GM12878 (cell line): ENCODE measurements at regions not wholly inside any gene's neighbourhood (a gene's known extent, or its start where the extent isn't known, plus 50 kb on each side); places are given as distances from the start of the nearest gene placed in this dataset.

Experiments
- ATAC-seq: fragments of 200-7000 bp; cut with Tn5 transposase; 3 replicates; pipeline ENCODE4 v1.9.1; 2020; ENCODE audit warnings: mild to moderate bottlenecking, moderate library complexity
- BruUV-seq: library from RNA; stranded (reverse); fragments of 400-500 nt; replicated peaks from 2 replicates; lab custom pipeline; 2021; lab: Mats Ljungman, UMichigan
- CTCF ChIA-PET: fragments of 300-600 bp; sonication (Branson Sonifier 250); formaldehyde crosslinking; extraction: SDS; loops from one replicate; lab custom pipeline; 2021; ENCODE audit warnings: inconsistent platforms; lab: Yijun Ruan, JAX
- POLR2A ChIA-PET: fragments of 350-600 bp; formaldehyde crosslinking; extraction: SDS; loops from one replicate; lab custom pipeline; 2021; ENCODE audit warnings: inconsistent platforms; lab: Charles Lee
- RAD21 ChIA-PET: fragments of 300-600 bp; sonication (Branson Sonifier 250); formaldehyde crosslinking; loops from one replicate; lab custom pipeline; 2023; ENCODE audit warnings: antibody characterized with exemption; ENCODE audit not compliant: unreplicated experiment; lab: Charles Lee
- SMC1A ChIA-PET: fragments of 300-600 bp; sonication (Branson Sonifier 250); formaldehyde crosslinking; loops from one replicate; lab custom pipeline; 2023; ENCODE audit not compliant: unreplicated experiment, uncharacterized antibody; lab: Charles Lee
- DNase-seq: peaks from one replicate; pipeline ENCODE4 v3.0.0-alpha.2; 2011; ENCODE audit warnings: low read depth, low spot score
- FAIRE-seq: peaks from 3 replicates; lab custom pipeline; 2011; peaks lifted over from hg19 to GRCh38; lab: Jason Lieb, UNC
- H2AFZ ChIP-seq: 2 replicates; pipeline ENCODE4 v1.6.0; 2011; ENCODE audit warnings: low read depth, low read length, control low read depth; ENCODE audit not compliant: control insufficient read depth
- H3K27ac ChIP-seq: 2 replicates; pipeline ENCODE4 v1.5.1; 2011; ENCODE audit warnings: control low read depth; ENCODE audit not compliant: control insufficient read depth, insufficient read depth
- H3K27me3 ChIP-seq, 2 experiments: replicated peaks in 1 of 2; 2 replicates each; pipeline versions ENCODE4 v1.6.0 to v1.6.1; 2011; ENCODE audit warnings: low read length in 1 of 2; ENCODE audit not compliant: control insufficient read depth in 2 of 2, insufficient read depth in 2 of 2
- H3K36me3 ChIP-seq, 2 experiments: 2 replicates each; pipeline ENCODE4 v1.5.1; 2011; ENCODE audit warnings: low read length in 1 of 2; ENCODE audit not compliant: control insufficient read depth in 2 of 2, insufficient read depth in 2 of 2
- H3K4me1 ChIP-seq: 2 replicates; pipeline ENCODE4 v1.6.1; 2011; ENCODE audit warnings: mild to moderate bottlenecking, low read length, moderate library complexity, mixed read lengths; ENCODE audit not compliant: control insufficient read depth, insufficient read depth
- H3K4me2 ChIP-seq: 2 replicates; pipeline ENCODE4 v1.6.0; 2011; ENCODE audit warnings: control low read depth; ENCODE audit not compliant: control insufficient read depth, insufficient read depth
- H3K4me3 ChIP-seq: fragments of 200-600 bp; sonication (generic); 2 replicates; pipeline ENCODE4 v1.5.1; 2016
- H3K79me2 ChIP-seq: 2 replicates; pipeline ENCODE4 v1.6.0; 2011; ENCODE audit warnings: low read length; ENCODE audit not compliant: control insufficient read depth, insufficient read depth
- H3K9ac ChIP-seq: 2 replicates; pipeline ENCODE4 v1.8.0; 2011; ENCODE audit warnings: low read length, control low read depth, mixed read lengths; ENCODE audit not compliant: control insufficient read depth, insufficient read depth
- H3K9me3 ChIP-seq: replicated peaks from 3 replicates; pipeline ENCODE4 v1.5.1; 2011; ENCODE audit warnings: mild to moderate bottlenecking, low read length; ENCODE audit not compliant: control insufficient read depth, insufficient read depth
- H4K20me1 ChIP-seq: 2 replicates; pipeline ENCODE4 v1.6.0; 2011; ENCODE audit not compliant: control insufficient read depth, insufficient read depth
- ASH2L ChIP-seq: fragments of 300-600, 200-600 bp; sonication (generic); IDR thresholded peaks from 2 replicates; pipeline ENCODE4 v1.6.1; 2017; ENCODE audit warnings: low read depth, mild to moderate bottlenecking, borderline replicate concordance
- ATF2 ChIP-seq: IDR thresholded peaks from 2 replicates; pipeline ENCODE4 v1.6.1; 2012; ENCODE audit warnings: low read length, inconsistent platforms
- CBFB ChIP-seq: IDR thresholded peaks from 2 replicates; pipeline ENCODE4 v1.6.1; 2016; ENCODE audit warnings: antibody characterized with exemption, low read depth
- CHD2 ChIP-seq: IDR thresholded peaks from 2 replicates; pipeline ENCODE4 v1.6.1; 2011; ENCODE audit warnings: low read depth, low read length, improper control_type of control experiment, borderline replicate concordance
- FOS ChIP-seq: IDR thresholded peaks from 3 replicates; pipeline ENCODE4 v1.6.1; 2011; ENCODE audit warnings: borderline replicate concordance; ENCODE audit not compliant: insufficient read length; ENCODE audit errors: extremely low read depth
- FOXM1 ChIP-seq: IDR thresholded peaks from 2 replicates; pipeline ENCODE4 v1.6.1; 2012; ENCODE audit warnings: low read depth, mild to moderate bottlenecking, inconsistent platforms, low read length, moderate library complexity
- IKZF2 ChIP-seq, 2 experiments: fragments of 450-650 bp; IDR thresholded peaks; 2 replicates each; pipeline ENCODE4 v1.6.1; 2017; ENCODE audit warnings: mild to moderate bottlenecking in 2 of 2, moderate library complexity in 2 of 2
- KLF5 ChIP-seq: fragments of 450-650 bp; IDR thresholded peaks from 2 replicates; pipeline ENCODE4 v1.6.1; 2014; ENCODE audit warnings: mild to moderate bottlenecking; ENCODE audit not compliant: partially characterized antibody
- MTA2 ChIP-seq: fragments of 450-650 bp; IDR thresholded peaks from 2 replicates; pipeline ENCODE4 v1.6.1; 2016; ENCODE audit warnings: low read depth, mild to moderate bottlenecking, moderate library complexity
- NR2C1 ChIP-seq: fragments of 450-650 bp; IDR thresholded peaks from 2 replicates; pipeline ENCODE4 v1.6.1; 2017; ENCODE audit warnings: antibody characterized with exemption, mild to moderate bottlenecking, moderate library complexity
- PAX5 ChIP-seq: IDR thresholded peaks from 2 replicates; pipeline ENCODE4 v1.6.1; 2011; ENCODE audit warnings: low read depth, low read length, borderline replicate concordance
- POU2F2 ChIP-seq: IDR thresholded peaks from 3 replicates; pipeline ENCODE4 v1.6.1; 2011; ENCODE audit warnings: low read depth, mild to moderate bottlenecking, low read length, borderline replicate concordance
- RBBP5 ChIP-seq: fragments of 200-600 bp; sonication (generic); conservative IDR thresholded peaks from 2 replicates; pipeline ENCODE4 v1.6.1; 2016
- SIX5 ChIP-seq: IDR thresholded peaks from 2 replicates; pipeline ENCODE4 v1.6.1; 2011; ENCODE audit warnings: mild to moderate bottlenecking, low read depth, low read length, moderate library complexity; ENCODE audit not compliant: severe bottlenecking
- SMAD5 ChIP-seq: IDR thresholded peaks from 2 replicates; pipeline ENCODE4 v1.6.1; 2016; ENCODE audit warnings: antibody characterized with exemption, low read depth
- SMC3 ChIP-seq: IDR thresholded peaks from 2 replicates; pipeline ENCODE4 v1.6.1; 2011; ENCODE audit warnings: low read length, improper control_type of control experiment, borderline replicate concordance
- SREBF1 ChIP-seq: IDR thresholded peaks from 2 replicates; pipeline ENCODE4 v1.6.1; 2012; ENCODE audit warnings: mild to moderate bottlenecking, low read length
- WGBS: methylation state at CpG from one replicate; pipeline ENCODE4 v1.1.6; 2016; ENCODE audit warnings: low lambda C conversion rate; ENCODE audit not compliant: insufficient replicate concordance, insufficient coverage; ENCODE audit errors: missing lambda C conversion rate; 5-methylcytosine and 5-hydroxymethylcytosine counted together
- in situ Hi-C: fragments of 300-500 bp; cut with MboI; formaldehyde crosslinking; loops from 9 replicates; pipeline ENCODE4 v1.14.3; 2018; ENCODE audit warnings: mixed read lengths
- intact Hi-C: fragments of 100-400 bp; cut with micrococcal nuclease; formaldehyde crosslinking; loops from one replicate; pipeline ENCODE4 v1.14.2; 2022; ENCODE audit not compliant: unreplicated experiment

DNA sequence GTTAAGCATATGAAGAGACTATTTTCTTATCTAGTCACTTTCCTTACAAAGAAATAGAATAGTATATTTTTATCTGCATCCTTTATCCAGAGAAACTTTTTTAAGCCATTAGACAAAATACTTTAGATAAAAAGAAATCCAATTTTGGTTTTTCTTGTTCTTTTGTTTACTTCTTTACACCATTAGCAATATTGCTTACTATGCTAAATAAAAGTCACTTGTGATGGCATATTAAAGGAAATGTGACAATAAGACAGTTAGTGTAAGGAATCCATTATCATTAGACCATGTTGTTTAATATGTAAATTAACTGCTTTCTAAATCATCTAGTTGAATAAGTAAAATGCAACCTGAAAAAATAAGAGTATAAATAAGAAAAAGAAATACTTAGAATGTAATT, 2582.7 kb downstream of the ARAP2 start:
- ATAC-seq (no peak), DNase-seq (no peak), FAIRE-seq (no peak)
- no peaks in the 10 kb centered on the region for H3K79me2 ChIP-seq
- no peaks in the 10 kb centered on the region for H4K20me1 ChIP-seq
- H3K4me3 ChIP-seq: no peak overlapping the region
- no peaks in the 10 kb centered on the region for H3K4me1 ChIP-seq
- POLR2A ChIA-PET: interaction anchor here (0.6 kb wide), 1 partner anchor 10 kb away, joined by 4 read pairs; no protein-coding TSS in a partner anchor
- no peak overlapping the region for H3K9ac ChIP-seq
- no peak overlapping the region for H3K27ac ChIP-seq
- H3K4me2 ChIP-seq: no peak overlapping the region
- intact Hi-C loops: no loop called here
- SMC1A ChIA-PET: interaction anchor here (1.1 kb wide), 1 partner anchor 17 kb away, joined by 5 read pairs; no protein-coding TSS in a partner anchor
- no TSS peak for BruUV-seq
- RAD21 ChIA-PET: no interaction called here
- TF ChIP-seq SMAD5 (no peak), ASH2L (no peak)
- TF ChIP-seq, all 136 proteins: peak for 0
- Histone ChIP-seq H3K9me3 (no peaks in the 10 kb centered on the region), H3K27me3 (no peaks in the 10 kb centered on the region), H3K36me3 (no peaks in the 10 kb centered on the region), H2AFZ (no peak overlapping the region)
- CTCF ChIA-PET: no interaction called here
- in situ Hi-C loops: no loop called here

DNA sequence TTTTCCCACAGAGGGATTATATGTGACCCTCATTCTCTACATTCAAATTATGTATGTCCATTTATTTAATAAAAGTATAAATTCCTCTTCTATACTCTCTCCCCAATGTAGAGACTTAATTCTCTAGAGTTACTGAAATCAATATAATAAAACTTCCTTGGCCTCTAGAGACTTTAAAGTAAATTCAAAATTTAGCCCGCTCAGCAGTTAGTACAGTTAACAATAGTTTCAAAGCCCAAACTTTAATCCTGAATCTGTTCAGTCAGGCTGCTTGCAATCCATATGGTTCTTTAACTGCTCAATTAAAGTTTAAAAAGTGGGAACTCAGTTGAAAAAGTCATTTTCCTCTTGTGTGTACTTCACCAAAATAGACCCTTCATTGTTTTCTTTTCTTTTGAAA, 2558.4 kb downstream of the ARAP2 start:
- no peaks in the 10 kb centered on the region for H3K27me3 ChIP-seq
- H3K9ac ChIP-seq: no peak overlapping the region
- no peaks in the 10 kb centered on the region for H3K79me2 ChIP-seq
- intact Hi-C loops: no loop called here
- BruUV-seq: no TSS peak
- H3K36me3 ChIP-seq: no peaks in the 10 kb centered on the region
- no peak for DNase-seq
- WGBS: 96% methylated on average over 1 of the region's 1 CpG
- FAIRE-seq: no peak
- H3K4me1 ChIP-seq: no peaks in the 10 kb centered on the region
- POLR2A ChIA-PET: no interaction called here
- no peak overlapping the region for H3K4me3 ChIP-seq
- no peaks in the 10 kb centered on the region for H4K20me1 ChIP-seq
- no peak for ATAC-seq
- no peak overlapping the region for H3K4me2 ChIP-seq
- SMC1A ChIA-PET: no interaction called here
- no peak overlapping the region for H3K27ac ChIP-seq
- H3K9me3 ChIP-seq: no peaks in the 10 kb centered on the region
- RAD21 ChIA-PET: no interaction called here
- in situ Hi-C loops: no loop called here
- TF ChIP-seq FOS: no peak
- no peak for TF ChIP-seq FOXM1
- no peak for TF ChIP-seq SREBF1
- TF ChIP-seq SIX5: no peak
- no peak for TF ChIP-seq CHD2
- TF ChIP-seq KLF5: no peak
- no peak for TF ChIP-seq PAX5
- no peak for TF ChIP-seq ATF2
- TF ChIP-seq SMC3: no peak
- TF ChIP-seq RBBP5: no peak
- TF ChIP-seq MTA2: no peak
- TF ChIP-seq IKZF2 (IDR thresholded peaks at IDR 0.05): no peak
- no peak for TF ChIP-seq NR2C1
- TF ChIP-seq CBFB: no peak
- no peak for TF ChIP-seq POU2F2
- CTCF ChIA-PET: no interaction called here
- H2AFZ ChIP-seq: no peak overlapping the region
